ENCODE measurements at regions not wholly inside any gene's neighbourhood (a gene's known extent, or its start where the extent isn't known, plus 50 kb on each side); places are given as distances from the start of the nearest gene placed in this dataset.

DNA sequence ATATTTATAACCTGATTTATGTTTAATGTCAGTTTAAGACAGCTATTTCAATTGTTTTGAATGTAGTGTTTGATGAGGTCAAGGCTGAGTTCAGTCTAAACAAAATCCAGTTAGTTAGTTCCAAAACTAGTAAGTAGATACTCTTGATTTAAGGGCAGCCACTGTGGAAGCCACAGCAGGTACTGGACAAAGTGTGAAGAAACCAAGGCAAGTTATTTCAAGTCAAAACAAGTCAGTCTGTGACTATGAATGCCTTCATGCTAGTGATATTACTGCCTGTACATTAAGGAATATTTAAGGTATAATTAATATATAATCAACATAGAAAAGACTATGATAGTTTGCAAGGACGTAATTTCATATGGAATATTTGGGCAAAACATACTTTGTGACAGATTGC lies 362.3 kb downstream of the DMRTA1 start:
- ChIA-PET CTCF (no interaction called here), POLR2A (ENCODE audit: unreplicated experiment) (no interaction called here)
- no peaks in the 10 kb centered on the region for H3K36me3 ChIP-seq (ENCODE audit: control insufficient read depth, insufficient read depth, low read length)
- peaks cover 3% of the 10 kb centered on the region; the same call in 1 of the 2 replicates for H3K9me3 ChIP-seq (ENCODE audit: control insufficient read depth, insufficient read depth, low read length)
- DNase-seq (no peak), ATAC-seq (ENCODE audit: low read depth) (no peak)
- H3K14ac ChIP-seq (replicated peaks; ENCODE audit: low read depth, low read length), result no peak overlapping the region
- H3K27ac ChIP-seq (ENCODE audit: insufficient read depth, low read length), result no peak overlapping the region
- no peak overlapping the region for H4K91ac ChIP-seq (ENCODE audit: insufficient read depth, low read depth, low read length)
- no peak overlapping the region for H3K4ac ChIP-seq (ENCODE audit: low read depth, low read length)
- H3K9ac ChIP-seq (ENCODE audit: low read depth, low read length), result no peak overlapping the region
- no peak overlapping the region for H3K18ac ChIP-seq (ENCODE audit: low read depth, low read length)
- dilution Hi-C loops (cut with HindIII; ENCODE audit: low sequenced_read_pairs, unreplicated experiment), result no loop called here
- no peaks in the 10 kb centered on the region for H3K27me3 ChIP-seq (ENCODE audit: control insufficient read depth, insufficient read depth, low read length)
- no peaks in the 10 kb centered on the region for H3K79me1 ChIP-seq (ENCODE audit: low read depth in 1 of 2, low read length in 2 of 2)
- WGBS, 2 experiments (ENCODE audit: extremely low coverage in 2 of 2, insufficient read length in 1 of 2), result no CpG with 5 or more reads among the region's 1 CpG
- H3K23ac ChIP-seq (ENCODE audit: low read depth, low read length), result no peak overlapping the region
- no peaks in the 10 kb centered on the region for H3K4me1 ChIP-seq (ENCODE audit: control insufficient read depth, insufficient read depth, low read length)
- intact Hi-C loops (cut with micrococcal nuclease), result no loop called here
- no peak overlapping the region for H2BK20ac ChIP-seq (ENCODE audit: low read depth, low read length)
- in situ Hi-C loops (cut with MboI; ENCODE audit: low sequenced_read_pairs), result no loop called here
- H4K5ac ChIP-seq (ENCODE audit: low read depth, low read length), result no peak overlapping the region
- H3K56ac ChIP-seq (ENCODE audit: extremely low read depth, insufficient read depth, low read length), result no peak overlapping the region
- H2BK15ac ChIP-seq (ENCODE audit: low read depth, low read length), result no peak overlapping the region
- TF ChIP-seq RFX5 (IDR thresholded peaks at IDR 0.05; ENCODE audit: low read depth, low read length) (no peak), CEBPB (IDR thresholded peaks at IDR 0.05; ENCODE audit: low read depth, low read length) (no peak), RCOR1 (IDR thresholded peaks at IDR 0.05; ENCODE audit: insufficient replicate concordance, low read length) (no peak), NFE2L2 (IDR thresholded peaks at IDR 0.05; ENCODE audit: low read depth, low read length) (no peak), FOS (IDR thresholded peaks at IDR 0.05; ENCODE audit: low read depth, low read length) (no peak)
- no peak overlapping the region for H2AK9ac ChIP-seq (replicated peaks; ENCODE audit: low read depth, low read length, poor library complexity)
- H2BK120ac ChIP-seq (ENCODE audit: low read depth, low read length), result no peak overlapping the region
- no peak overlapping the region for H4K8ac ChIP-seq (ENCODE audit: low read depth in 2 of 2, low read length in 2 of 2)
- H2AFZ ChIP-seq (replicated peaks; ENCODE audit: low read length, poor library complexity), result no peak overlapping the region
- H3K9me1 ChIP-seq (ENCODE audit: insufficient read depth, low read length), result no peaks in the 10 kb centered on the region
- no peak overlapping the region for H2BK5ac ChIP-seq (ENCODE audit: low read depth, low read length, poor library complexity, severe bottlenecking)
- no TSS peak for BruUV-seq (replicated peaks)
- no peak overlapping the region for H3K4me3 ChIP-seq (ENCODE audit: insufficient read depth, low read depth, low read length)
- H2AK5ac ChIP-seq (ENCODE audit: low read depth, low read length), result no peak overlapping the region
- H4K20me1 ChIP-seq (ENCODE audit: insufficient read depth, low read length), result no peaks in the 10 kb centered on the region
- H3K4me2 ChIP-seq (ENCODE audit: low read depth, low read length), result no peak overlapping the region

Measured in IMR-90 (cell line).